ENCODE measurements at regions not wholly inside any gene's neighbourhood (a gene's known extent, or its start where the extent isn't known, plus 50 kb on each side); places are given as distances from the start of the nearest gene placed in this dataset.
"Not testable (repeated sequence)": the region's sequence is repeated elsewhere in the genome, so short reads cannot be mapped to it uniquely, and the experiment has no call there.

DNA sequence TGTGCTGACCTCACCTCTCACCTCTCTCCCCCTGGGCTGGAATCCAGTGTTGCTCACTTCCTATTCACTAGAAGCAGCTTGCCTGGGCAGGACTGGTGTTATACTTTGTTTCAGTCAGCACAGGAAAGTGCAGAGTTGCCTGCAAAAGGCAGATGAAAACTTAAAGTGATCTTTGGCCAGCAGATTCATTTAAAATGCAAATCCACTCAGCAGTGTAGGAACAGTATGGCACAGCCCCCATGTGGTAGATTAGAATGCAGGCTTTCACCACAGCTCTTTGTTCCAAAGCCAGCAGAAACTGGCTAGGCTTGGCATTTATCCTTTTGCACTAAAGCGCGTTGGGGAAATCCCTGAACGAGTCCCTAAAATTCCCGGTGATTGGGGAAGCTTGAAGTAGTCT is 301.2 kb downstream of the OR4C45 start:
- Histone ChIP-seq H3K4me3 (ENCODE audit: low read length) (no peak overlapping the region), H3K9me2 (replicated peaks; ENCODE audit: insufficient read depth, low read length) (no peaks in the 10 kb centered on the region), H4K20me1 (ENCODE audit: insufficient read depth, low read length) (no peaks in the 10 kb centered on the region), H3K79me2 (ENCODE audit: low read length) (no peaks in the 10 kb centered on the region), H2AFZ (ENCODE audit: low read length) (no peak overlapping the region), H3K27me3 (replicated peaks; ENCODE audit: insufficient read depth, low read length) (no peaks in the 10 kb centered on the region), H3K27ac (ENCODE audit: low read length) (no peak overlapping the region), H3F3A (ENCODE audit: insufficient read depth, low read length) (no peaks in the 10 kb centered on the region), H3K36me3 (replicated peaks; ENCODE audit: insufficient read depth, low read length) (no peaks in the 10 kb centered on the region), H3K9me3 (replicated peaks; ENCODE audit: insufficient read depth, low read length) (no peaks in the 10 kb centered on the region), H3K4me2 (ENCODE audit: low read depth, low read length) (no peak overlapping the region), H3K4me1 (ENCODE audit: low read length) (no peaks in the 10 kb centered on the region), H3K9ac (ENCODE audit: low read length) (no peak overlapping the region)
- no peak for TF ChIP-seq EZH2 (optimal IDR thresholded peaks at IDR 0.05; ENCODE audit: low read depth, low read length)
- no peak for TF ChIP-seq EZH2phosphoT487 (IDR thresholded peaks at IDR 0.05; ENCODE audit: low read length)
- TF ChIP-seq, protein P1, sequence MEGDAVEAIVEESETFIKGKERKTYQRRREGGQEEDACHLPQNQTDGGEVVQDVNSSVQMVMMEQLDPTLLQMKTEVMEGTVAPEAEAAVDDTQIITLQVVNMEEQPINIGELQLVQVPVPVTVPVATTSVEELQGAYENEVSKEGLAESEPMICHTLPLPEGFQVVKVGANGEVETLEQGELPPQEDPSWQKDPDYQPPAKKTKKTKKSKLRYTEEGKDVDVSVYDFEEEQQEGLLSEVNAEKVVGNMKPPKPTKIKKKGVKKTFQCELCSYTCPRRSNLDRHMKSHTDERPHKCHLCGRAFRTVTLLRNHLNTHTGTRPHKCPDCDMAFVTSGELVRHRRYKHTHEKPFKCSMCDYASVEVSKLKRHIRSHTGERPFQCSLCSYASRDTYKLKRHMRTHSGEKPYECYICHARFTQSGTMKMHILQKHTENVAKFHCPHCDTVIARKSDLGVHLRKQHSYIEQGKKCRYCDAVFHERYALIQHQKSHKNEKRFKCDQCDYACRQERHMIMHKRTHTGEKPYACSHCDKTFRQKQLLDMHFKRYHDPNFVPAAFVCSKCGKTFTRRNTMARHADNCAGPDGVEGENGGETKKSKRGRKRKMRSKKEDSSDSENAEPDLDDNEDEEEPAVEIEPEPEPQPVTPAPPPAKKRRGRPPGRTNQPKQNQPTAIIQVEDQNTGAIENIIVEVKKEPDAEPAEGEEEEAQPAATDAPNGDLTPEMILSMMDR (IDR thresholded peaks at IDR 0.05; ENCODE audit: low read length), result no peak
- DNase-seq, result peak; percentile 67

DNA sequence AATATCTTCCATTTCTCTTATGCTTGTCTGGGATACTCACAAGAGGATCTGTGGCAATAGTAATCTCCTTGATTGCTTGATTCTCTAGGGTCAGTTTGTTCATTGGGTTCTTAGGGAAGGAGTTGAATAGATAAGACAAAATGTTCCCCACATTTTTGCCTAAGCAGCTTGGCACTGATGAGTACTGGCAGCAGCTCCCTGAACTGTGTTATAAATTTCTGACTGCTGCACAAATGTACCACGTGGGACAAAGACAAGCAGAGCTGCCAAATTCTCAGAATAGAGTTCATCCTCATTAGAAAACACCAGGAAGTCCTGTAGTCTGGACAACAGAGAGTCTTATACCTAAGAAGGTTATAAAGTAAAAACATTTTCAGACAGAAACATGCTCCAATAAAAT is 304.8 kb downstream of the OR4C45 start:
- not testable (repeated sequence) for H3K79me2 ChIP-seq (ENCODE audit: low read length); H3K9me2 ChIP-seq (replicated peaks; ENCODE audit: insufficient read depth, low read length); H3K9ac ChIP-seq (ENCODE audit: low read length); DNase-seq; H3K27ac ChIP-seq (ENCODE audit: low read length); H3K4me1 ChIP-seq (ENCODE audit: low read length); H3K27me3 ChIP-seq (replicated peaks; ENCODE audit: insufficient read depth, low read length); H3K36me3 ChIP-seq (replicated peaks; ENCODE audit: insufficient read depth, low read length); H3K9me3 ChIP-seq (replicated peaks; ENCODE audit: insufficient read depth, low read length); H3K4me2 ChIP-seq (ENCODE audit: low read depth, low read length); H3K4me3 ChIP-seq (ENCODE audit: low read length); H2AFZ ChIP-seq (ENCODE audit: low read length); H4K20me1 ChIP-seq (ENCODE audit: insufficient read depth, low read length); H3F3A ChIP-seq (ENCODE audit: insufficient read depth, low read length)

DNA sequence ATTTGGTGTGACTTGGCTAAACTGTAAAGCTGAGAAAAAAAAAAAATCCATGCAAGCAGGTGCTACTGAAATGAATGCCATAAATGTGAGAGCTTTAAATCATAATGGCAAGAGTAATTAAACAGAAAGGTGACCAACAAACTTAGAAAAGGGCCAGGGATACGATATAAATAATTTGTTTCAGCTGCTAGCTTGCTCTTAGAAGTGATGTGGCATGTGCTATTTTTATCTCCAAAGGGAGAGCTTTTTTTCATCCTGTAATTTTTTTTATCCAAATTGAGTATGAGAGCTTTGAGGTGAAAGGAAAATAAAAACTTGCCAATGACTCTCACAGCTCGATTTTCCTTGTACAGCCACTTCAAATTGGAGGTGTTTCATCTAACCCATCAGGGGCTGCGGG is 315.3 kb downstream of the OR4C45 start:
- H3K4me1 ChIP-seq (ENCODE audit: low read length); DNase-seq; H3K4me2 ChIP-seq (ENCODE audit: low read depth, low read length); H3K9me2 ChIP-seq (replicated peaks; ENCODE audit: insufficient read depth, low read length); H3K4me3 ChIP-seq (ENCODE audit: low read length); H3K9me3 ChIP-seq (replicated peaks; ENCODE audit: insufficient read depth, low read length); H3K36me3 ChIP-seq (replicated peaks; ENCODE audit: insufficient read depth, low read length); H3K27ac ChIP-seq (ENCODE audit: low read length); H2AFZ ChIP-seq (ENCODE audit: low read length); H3K79me2 ChIP-seq (ENCODE audit: low read length); H3K9ac ChIP-seq (ENCODE audit: low read length); H4K20me1 ChIP-seq (ENCODE audit: insufficient read depth, low read length); H3F3A ChIP-seq (ENCODE audit: insufficient read depth, low read length); H3K27me3 ChIP-seq (replicated peaks; ENCODE audit: insufficient read depth, low read length): not testable (repeated sequence)

DNA sequence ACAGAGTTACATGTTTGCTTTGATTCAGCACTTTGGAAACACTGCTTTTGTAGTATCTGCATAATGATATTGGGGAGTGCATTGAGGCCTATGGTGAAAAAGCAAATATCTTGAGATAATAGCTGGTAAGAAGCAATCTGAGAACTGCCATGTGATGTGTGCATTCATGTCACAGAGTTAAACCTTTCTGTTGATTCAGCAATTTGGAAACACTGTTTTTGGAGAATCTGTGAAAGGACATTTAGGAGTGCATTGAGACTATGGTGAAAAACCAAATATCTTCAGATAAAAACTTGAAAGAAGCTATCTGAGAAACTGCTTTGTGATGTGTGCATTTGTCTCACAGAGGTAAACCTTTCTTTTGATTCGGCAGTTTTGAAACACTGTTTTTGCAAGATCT is 346.8 kb downstream of the OR4C45 start:
- no peak overlapping the region for H3K4me2 ChIP-seq (ENCODE audit: low read depth, low read length)
- DNase-seq, result no peak
- H3K27ac ChIP-seq (ENCODE audit: low read length), result no peak overlapping the region
- no peaks in the 10 kb centered on the region for H3K36me3 ChIP-seq (replicated peaks; ENCODE audit: insufficient read depth, low read length)
- H3K9me3 ChIP-seq (replicated peaks; ENCODE audit: insufficient read depth, low read length), result no peaks in the 10 kb centered on the region
- H3K4me1 ChIP-seq (ENCODE audit: low read length), result no peaks in the 10 kb centered on the region
- TF ChIP-seq, protein P1 (IDR thresholded peaks at IDR 0.05; ENCODE audit: low read length), result no peak
- no peak for TF ChIP-seq EZH2 (optimal IDR thresholded peaks at IDR 0.05; ENCODE audit: low read depth, low read length)
- no peak for TF ChIP-seq EZH2phosphoT487 (IDR thresholded peaks at IDR 0.05; ENCODE audit: low read length)
- no peaks in the 10 kb centered on the region for H3K79me2 ChIP-seq (ENCODE audit: low read length)
- H4K20me1 ChIP-seq (ENCODE audit: insufficient read depth, low read length), result no peaks in the 10 kb centered on the region
- H3F3A ChIP-seq (ENCODE audit: insufficient read depth, low read length), result no peaks in the 10 kb centered on the region
- no peaks in the 10 kb centered on the region for H3K27me3 ChIP-seq (replicated peaks; ENCODE audit: insufficient read depth, low read length)
- no peak overlapping the region for H3K9ac ChIP-seq (ENCODE audit: low read length)
- H2AFZ ChIP-seq (ENCODE audit: low read length), result no peak overlapping the region
- H3K9me2 ChIP-seq (replicated peaks; ENCODE audit: insufficient read depth, low read length), result no peaks in the 10 kb centered on the region
- no peak overlapping the region for H3K4me3 ChIP-seq (ENCODE audit: low read length)

Data from MM.1S (cell line).